LoVo (cell line): ENCODE measurements at regions not wholly inside any gene's neighbourhood (a gene's known extent, or its start where the extent isn't known, plus 50 kb on each side); places are given as distances from the start of the nearest gene placed in this dataset.

Experiments
- DNase-seq: peaks from one replicate; pipeline ENCODE4 v3.0.0-alpha.2; 2016; ENCODE audit warnings: low spot score

DNA sequence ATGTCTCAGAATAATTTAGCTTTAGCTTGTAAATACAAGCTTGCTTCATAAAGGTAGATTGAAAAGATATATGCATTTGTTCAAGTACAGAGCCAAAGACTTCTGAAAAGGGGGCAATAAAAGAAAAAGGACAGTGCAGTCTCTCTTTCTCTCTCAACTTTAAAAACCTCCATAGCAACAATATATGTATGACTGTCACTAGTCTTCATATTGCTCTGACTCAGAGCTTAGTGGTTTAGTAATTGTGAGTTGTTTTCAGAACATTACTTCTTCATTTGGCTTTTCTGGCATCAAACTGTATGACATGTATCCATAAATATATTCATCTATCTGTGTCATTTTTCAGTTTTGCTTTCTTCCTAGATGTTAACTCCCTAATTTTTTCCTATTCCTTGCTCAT lies 194.6 kb upstream of the KIF2A start:
- no peak for DNase-seq

- no peak for DNase-seq
Observed at GRCh38 chr5:62112689-62113228, 193.2 kb upstream of the KIF2A start.

DNA sequence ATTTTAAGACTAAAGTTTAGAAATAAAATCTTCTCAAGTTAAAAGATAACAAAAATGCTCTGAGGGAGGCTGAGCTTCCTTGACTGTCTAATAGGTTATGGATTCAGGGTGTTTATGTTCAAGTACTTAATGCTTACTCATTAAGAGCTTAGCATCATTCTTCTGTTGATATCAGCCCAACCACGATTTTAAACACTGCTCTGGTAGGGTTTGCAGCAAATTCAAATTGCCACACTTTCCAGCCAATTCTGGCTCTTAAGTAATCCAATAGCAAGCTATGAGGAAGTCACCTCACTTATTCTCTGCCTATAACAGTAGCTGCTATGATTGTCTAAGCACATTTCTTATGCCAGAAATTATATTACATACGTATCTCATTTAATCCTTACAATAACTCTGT lies 191.0 kb upstream of the KIF2A start:
- no peak for DNase-seq

DNA sequence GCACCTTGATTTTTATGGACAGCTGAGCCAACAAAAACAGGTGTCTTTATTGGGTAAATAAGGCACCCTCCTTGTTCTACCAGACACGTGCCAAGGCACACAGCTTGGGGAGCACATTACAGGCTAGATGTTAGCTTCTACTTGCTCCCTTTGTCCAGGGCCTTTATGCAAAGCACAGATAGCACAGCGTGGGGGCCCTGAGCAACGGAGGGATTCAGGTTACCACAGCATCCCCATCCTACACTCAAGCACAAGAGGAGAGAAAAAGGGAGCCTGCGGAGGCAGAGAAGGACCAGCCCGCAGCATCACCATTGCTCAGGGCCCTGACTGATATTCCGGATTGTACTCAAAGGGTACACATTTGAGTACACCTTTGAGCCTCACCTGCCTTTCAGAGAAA lies 181.7 kb upstream of the KIF2A start:
- DNase-seq: no peak

GRCh38 chr5:62126090-62126489 lies 179.9 kb upstream of the KIF2A start:
- no peak for DNase-seq

DNA sequence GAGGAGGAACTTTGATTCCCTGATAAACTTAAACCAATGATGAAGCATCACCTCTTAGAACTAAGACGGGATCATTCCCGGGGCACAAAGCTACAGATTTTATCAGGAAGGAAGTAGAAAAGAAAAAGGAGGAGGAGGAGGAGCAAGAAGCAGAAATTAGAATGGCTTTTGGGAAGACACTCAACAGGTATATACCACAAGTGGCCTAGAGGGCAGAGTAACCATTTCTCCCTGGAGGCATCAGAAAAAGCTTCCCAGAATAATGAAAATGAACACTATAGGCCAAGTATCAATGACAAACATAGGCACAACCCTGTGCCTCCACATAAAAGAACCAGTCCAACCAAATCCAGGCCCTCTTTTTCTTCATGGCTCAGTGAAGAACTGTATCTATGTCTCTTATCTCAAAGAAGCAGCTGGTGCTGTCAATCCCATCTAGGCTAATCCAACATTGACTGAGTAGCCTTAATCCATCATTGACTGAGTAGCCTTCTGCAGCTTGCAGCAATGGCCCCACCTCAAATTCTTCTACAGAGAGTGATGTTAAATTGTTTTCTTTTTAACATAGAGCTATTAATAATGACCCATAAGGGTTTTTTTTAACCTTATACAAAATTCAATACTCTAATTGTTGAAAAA lies 178.8 kb upstream of the KIF2A start:
- no peak for DNase-seq

- DNase-seq: no peak
Observed at GRCh38 chr5:62130107-62130506, 175.9 kb upstream of the KIF2A start.

DNA sequence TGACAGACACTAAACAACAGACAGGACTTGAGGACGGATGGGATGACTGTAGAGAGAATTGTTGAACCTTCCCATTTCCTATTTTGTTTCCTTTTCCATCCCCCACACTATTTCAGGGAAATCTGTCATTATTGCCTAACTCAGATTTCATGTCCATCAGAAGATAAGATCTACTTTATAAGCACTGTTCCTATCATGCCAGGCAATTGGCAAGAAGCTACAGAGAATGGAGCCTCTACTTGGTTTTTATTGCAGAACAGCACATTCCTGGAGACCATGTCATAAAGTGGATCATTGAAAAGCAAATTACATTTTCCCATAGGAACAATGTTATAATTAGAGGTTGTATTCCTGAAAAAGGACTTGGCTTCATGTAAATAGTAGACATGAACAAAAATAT lies 173.7 kb upstream of the KIF2A start:
- no peak for DNase-seq

DNA sequence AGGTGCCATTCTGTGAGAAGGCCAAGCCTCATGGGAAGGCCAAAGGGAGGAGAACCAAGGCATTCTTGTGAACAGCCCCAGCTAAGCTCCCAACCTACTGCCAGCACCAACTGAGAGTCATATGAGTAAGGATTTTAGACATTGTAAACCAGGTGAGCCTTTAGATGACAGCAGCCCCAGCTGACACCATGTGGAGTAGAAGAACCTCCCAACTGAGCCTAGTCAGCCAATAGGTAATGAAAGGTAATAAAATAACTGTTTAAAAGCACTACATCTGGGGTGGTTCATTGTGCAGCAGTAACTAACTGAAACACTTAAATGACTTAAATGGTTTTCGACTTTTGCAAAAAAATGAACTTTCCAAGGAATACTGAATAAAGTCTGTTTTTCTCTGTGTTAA lies 172.6 kb upstream of the KIF2A start:
- DNase-seq: no peak

DNA sequence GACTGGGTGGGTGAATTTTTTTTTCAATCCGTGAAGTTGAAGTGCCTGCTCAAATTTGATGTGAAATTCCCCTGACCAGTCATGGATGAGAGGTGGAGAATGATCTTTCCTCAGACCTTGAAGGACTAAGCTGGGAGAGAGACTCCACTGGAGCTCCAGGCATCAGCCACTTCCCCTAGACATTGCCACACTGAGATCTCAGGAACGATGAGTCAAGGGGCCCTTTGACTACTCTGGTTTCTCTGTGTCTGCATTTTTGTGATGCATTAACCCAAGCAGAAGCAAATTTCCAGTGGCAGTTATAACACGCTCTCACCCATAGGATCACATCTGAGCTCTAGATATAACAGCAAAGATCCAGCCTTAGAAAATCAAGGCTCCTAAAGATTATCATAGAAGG lies 171.2 kb upstream of the KIF2A start:
- DNase-seq: no peak

DNA sequence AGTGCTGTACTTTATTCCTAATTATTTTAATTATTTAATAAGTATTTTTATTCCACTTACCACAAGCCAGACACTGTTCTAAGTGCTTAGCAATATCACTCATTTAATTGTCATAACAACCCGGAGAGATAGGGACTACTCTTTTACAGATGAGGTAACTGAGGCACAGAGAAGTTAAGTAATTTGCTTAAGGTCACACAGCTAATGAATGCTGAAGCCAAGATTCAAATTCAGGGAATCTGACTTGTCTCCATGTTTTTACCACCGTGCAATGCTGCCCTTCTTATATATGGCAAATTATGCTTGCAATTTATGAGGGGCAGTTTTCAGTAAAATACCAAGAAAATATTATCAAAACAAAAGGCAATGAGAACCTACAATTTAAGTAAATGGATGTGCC lies 168.4 kb upstream of the KIF2A start:
- no peak for DNase-seq

- no peak for DNase-seq
Observed at GRCh38 chr5:62138607-62139006, 167.4 kb upstream of the KIF2A start.

DNA sequence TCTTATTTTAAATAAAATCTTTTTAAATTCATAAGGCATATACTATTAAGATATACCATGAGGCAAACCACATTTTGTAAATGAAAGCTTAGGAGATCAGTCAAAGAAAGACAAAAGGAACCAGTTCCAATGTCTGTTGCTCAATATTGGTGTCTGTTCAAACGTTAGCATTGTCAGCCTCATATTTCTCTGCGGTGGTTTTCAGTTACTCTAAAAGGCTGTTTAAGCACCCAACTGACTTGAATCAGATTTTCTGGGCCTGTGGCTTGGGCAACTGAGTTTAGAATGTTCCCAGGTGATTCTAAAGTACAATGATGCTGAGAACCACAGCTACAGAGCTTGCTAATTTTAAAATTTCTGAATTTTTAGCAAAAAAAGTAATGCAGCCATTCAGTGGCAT lies 166.3 kb upstream of the KIF2A start:
- no peak for DNase-seq

- no peak for DNase-seq
Observed at GRCh38 chr5:62142351-62142750, 163.7 kb upstream of the KIF2A start.

GRCh38 chr5:62143268-62144229 lies 162.5 kb upstream of the KIF2A start:
- peak; percentile 24 for DNase-seq

- no peak for DNase-seq
Observed at GRCh38 chr5:62144401-62145022, 161.5 kb upstream of the KIF2A start.

GRCh38 chr5:62149879-62150278 lies 156.1 kb upstream of the KIF2A start:
- DNase-seq: no peak

- DNase-seq: no peak
Observed at GRCh38 chr5:62152394-62153087, 153.5 kb upstream of the KIF2A start.

- no peak for DNase-seq
Observed at GRCh38 chr5:62154758-62155157, 151.2 kb upstream of the KIF2A start.

DNA sequence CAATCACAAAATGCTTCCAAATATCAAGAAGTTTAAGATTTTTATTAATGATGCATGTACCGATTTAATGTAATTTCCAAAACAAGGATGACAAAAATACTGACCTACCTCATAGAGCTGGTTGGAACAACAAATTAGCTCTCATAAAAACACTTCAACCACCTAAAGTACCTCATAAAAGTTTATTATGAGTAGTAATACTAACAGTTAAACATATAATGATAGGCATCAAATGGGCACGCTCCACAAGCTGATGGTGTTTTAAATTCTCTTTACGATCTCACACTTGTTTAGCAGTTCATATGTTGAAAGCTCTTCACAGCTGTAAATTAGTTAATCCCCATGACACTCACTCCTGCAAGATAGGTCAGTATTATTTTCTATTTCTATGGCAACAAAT lies 150.0 kb upstream of the KIF2A start:
- no peak for DNase-seq

DNA sequence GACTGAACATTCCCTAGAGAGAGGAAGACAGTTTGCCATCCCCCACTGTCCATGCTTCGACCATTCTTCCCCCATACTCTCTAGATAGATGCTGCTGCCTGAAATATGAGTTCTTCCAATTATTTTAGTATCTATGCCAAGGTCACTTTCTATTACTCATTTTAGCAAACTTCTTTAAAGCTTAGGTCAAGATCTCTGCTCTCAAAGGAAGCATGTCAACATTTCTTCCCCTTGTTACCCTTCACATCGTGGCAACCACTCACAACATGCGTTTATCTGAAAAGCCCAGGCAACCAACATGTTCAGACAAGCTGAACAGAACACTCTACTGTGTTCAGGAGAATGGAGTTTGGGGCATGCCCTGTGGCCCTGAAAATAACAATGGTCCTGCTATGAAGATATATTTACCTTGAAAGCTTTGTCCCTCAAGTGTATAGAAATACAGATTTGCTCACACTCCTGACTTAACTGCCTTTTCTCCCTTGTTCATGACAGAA lies 138.4 kb upstream of the KIF2A start:
- DNase-seq: no peak
